Mesendoderm (in vitro differentiated cells): ENCODE measurements at regions not wholly inside any gene's neighbourhood (a gene's known extent, or its start where the extent isn't known, plus 50 kb on each side); places are given as distances from the start of the nearest gene placed in this dataset.

Experiments used
- DNase-seq: peaks from one replicate; pipeline ENCODE4 v3.0.0; 2013
- H2AK5ac ChIP-seq: 2 replicates; pipeline ENCODE4 v1.6.1; 2013; ENCODE audit warnings: low read length, inconsistent platforms
- H2BK120ac ChIP-seq: 2 replicates; pipeline ENCODE4 v1.6.1; 2013; ENCODE audit warnings: low read depth, mild to moderate bottlenecking, low read length, moderate library complexity, mixed read lengths
- H2BK15ac ChIP-seq: replicated peaks from 2 replicates; pipeline ENCODE4 v1.6.1; 2013; ENCODE audit warnings: low read depth, mild to moderate bottlenecking, moderate library complexity
- H2BK5ac ChIP-seq: 2 replicates; pipeline ENCODE4 v1.6.1; 2013; ENCODE audit warnings: low read length, inconsistent platforms
- H3K18ac ChIP-seq: 2 replicates; pipeline ENCODE4 v1.6.1; 2013; ENCODE audit warnings: mild to moderate bottlenecking, low read length, mixed read lengths
- H3K23ac ChIP-seq: one replicate; pipeline ENCODE4 v1.6.1; 2013; ENCODE audit warnings: low read length
- H3K27ac ChIP-seq: 2 replicates; pipeline ENCODE4 v1.5.1; 2013; ENCODE audit warnings: low read depth, mild to moderate bottlenecking, inconsistent platforms, low read length, moderate library complexity
- H3K27me3 ChIP-seq: 2 replicates; pipeline ENCODE4 v1.6.1; 2013; ENCODE audit warnings: low read length, control low read depth, mild to moderate bottlenecking, inconsistent platforms; ENCODE audit not compliant: insufficient read depth, poor library complexity
- H3K36me3 ChIP-seq: 2 replicates; pipeline ENCODE4 v1.6.1; 2013; ENCODE audit warnings: low read length, inconsistent platforms; ENCODE audit not compliant: control insufficient read depth, insufficient read depth
- H3K4ac ChIP-seq: one replicate; pipeline ENCODE4 v1.6.1; 2013; ENCODE audit warnings: low read depth, mild to moderate bottlenecking, low read length, moderate library complexity
- H3K4me1 ChIP-seq: 2 replicates; pipeline ENCODE4 v1.6.1; 2013; ENCODE audit warnings: low read depth, low read length, inconsistent platforms; ENCODE audit not compliant: control insufficient read depth
- H3K4me2 ChIP-seq: 2 replicates; pipeline ENCODE4 v1.6.1; 2013; ENCODE audit warnings: low read length
- H3K4me3 ChIP-seq: 2 replicates; pipeline ENCODE4 v1.5.1; 2013; ENCODE audit warnings: mild to moderate bottlenecking, low read length
- H3K56ac ChIP-seq: one replicate; pipeline ENCODE4 v1.6.1; 2013; ENCODE audit warnings: low read length
- H3K79me1 ChIP-seq: 2 replicates; pipeline ENCODE4 v1.6.1; 2013; ENCODE audit warnings: low read length, inconsistent platforms
- H3K79me2 ChIP-seq: 2 replicates; pipeline ENCODE4 v1.6.1; 2013; ENCODE audit warnings: mild to moderate bottlenecking, low read length; ENCODE audit not compliant: control insufficient read depth, insufficient read depth
- H3K9ac ChIP-seq: 2 replicates; pipeline ENCODE4 v1.6.1; 2013; ENCODE audit warnings: low read length, inconsistent platforms
- H4K5ac ChIP-seq: one replicate; pipeline ENCODE4 v1.6.1; 2013; ENCODE audit warnings: low read length
- H4K8ac ChIP-seq: one replicate; pipeline ENCODE4 v1.6.1; 2013; ENCODE audit warnings: low read depth, mild to moderate bottlenecking, control low read depth, low read length, moderate library complexity
- WGBS: extraction: QIAGEN DNeasy Blood & Tissue Kit; methylation state at CpG from one replicate; pipeline ENCODE4 v1.1.7; 2013; ENCODE audit warnings: low lambda C conversion rate, missing lambda C conversion rate; ENCODE audit not compliant: insufficient coverage; ENCODE audit errors: extremely low coverage; 5-methylcytosine and 5-hydroxymethylcytosine counted together

DNA sequence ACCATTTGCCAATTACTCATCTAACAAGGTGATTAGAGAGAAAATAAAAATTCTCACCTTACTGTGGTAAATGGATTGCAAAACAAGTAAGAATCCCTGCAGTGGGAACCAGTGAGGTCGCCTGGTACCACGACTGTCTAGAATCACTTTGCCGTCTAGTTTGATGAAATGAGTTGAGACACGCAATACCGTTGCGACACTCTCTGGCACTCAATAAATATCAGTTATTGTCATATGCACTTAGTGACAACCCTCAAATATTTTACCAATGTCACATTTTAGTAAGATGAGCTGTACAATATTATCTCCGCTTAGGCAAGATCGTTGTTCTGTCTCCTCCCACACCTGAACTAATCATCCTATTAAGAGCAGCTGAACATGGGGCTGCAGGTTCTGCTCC is 114.4 kb upstream of the ADARB2 start:
- no peak overlapping the region for H3K4me2 ChIP-seq
- no peak overlapping the region for H3K9ac ChIP-seq
- H3K4me1 ChIP-seq: no peaks in the 10 kb centered on the region
- H2BK15ac ChIP-seq: no peak overlapping the region
- no peak overlapping the region for H3K4me3 ChIP-seq
- no peaks in the 10 kb centered on the region for H3K27me3 ChIP-seq
- H3K27ac ChIP-seq: no peak overlapping the region
- H3K36me3 ChIP-seq: no peaks in the 10 kb centered on the region
- WGBS: no CpG with 5 or more reads among the region's 8 CpGs
- no peak overlapping the region for H2BK120ac ChIP-seq
- no peak overlapping the region for H3K4ac ChIP-seq
- H4K5ac ChIP-seq: no peak overlapping the region
- H2AK5ac ChIP-seq: no peak overlapping the region
- no peak overlapping the region for H3K23ac ChIP-seq
- H3K79me2 ChIP-seq: no peaks in the 10 kb centered on the region
- no peaks in the 10 kb centered on the region for H3K79me1 ChIP-seq
- no peak overlapping the region for H3K56ac ChIP-seq
- H2BK5ac ChIP-seq: no peak overlapping the region
- no peak overlapping the region for H3K18ac ChIP-seq
- no peak for DNase-seq
- H4K8ac ChIP-seq: no peak overlapping the region

DNA sequence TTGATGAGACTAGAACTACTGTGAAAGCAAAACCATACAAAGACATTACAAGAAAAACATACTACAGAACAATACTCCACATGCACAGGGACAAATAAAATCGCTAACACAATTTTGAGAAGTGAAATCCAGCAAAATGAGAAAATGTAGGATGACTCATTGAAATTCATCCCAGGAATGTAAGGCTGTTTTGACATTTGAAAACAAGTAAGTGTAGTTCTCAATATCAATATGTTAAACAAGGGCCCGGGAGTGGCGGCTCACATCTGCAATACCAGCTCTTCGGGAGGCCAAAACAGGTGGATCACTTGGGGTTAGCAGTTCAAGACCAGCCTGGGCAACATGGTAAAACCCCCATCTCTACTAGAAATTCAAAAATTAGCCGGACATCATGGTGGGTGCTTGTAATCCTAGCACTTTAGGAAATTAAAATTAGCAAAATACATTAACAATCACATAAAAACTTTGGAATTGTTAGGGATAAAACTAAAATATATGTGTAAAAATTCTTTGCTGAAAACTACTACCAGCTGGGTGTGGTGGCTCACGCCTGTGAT is 113.7 kb upstream of the ADARB2 start:
- Histone ChIP-seq H2BK120ac (no peak overlapping the region), H3K36me3 (no peaks in the 10 kb centered on the region), H3K56ac (no peak overlapping the region), H3K9ac (no peak overlapping the region), H3K18ac (no peak overlapping the region), H3K27me3 (no peaks in the 10 kb centered on the region), H3K4ac (no peak overlapping the region), H3K23ac (no peak overlapping the region), H4K5ac (no peak overlapping the region), H3K79me1 (no peaks in the 10 kb centered on the region), H4K8ac (no peak overlapping the region), H2BK15ac (no peak overlapping the region), H3K27ac (no peak overlapping the region), H3K4me1 (no peaks in the 10 kb centered on the region), H3K4me3 (no peak overlapping the region), H3K79me2 (no peaks in the 10 kb centered on the region), H3K4me2 (no peak overlapping the region), H2AK5ac (no peak overlapping the region), H2BK5ac (no peak overlapping the region)
- WGBS: no CpG with 5 or more reads among the region's 6 CpGs
- DNase-seq: no peak

DNA sequence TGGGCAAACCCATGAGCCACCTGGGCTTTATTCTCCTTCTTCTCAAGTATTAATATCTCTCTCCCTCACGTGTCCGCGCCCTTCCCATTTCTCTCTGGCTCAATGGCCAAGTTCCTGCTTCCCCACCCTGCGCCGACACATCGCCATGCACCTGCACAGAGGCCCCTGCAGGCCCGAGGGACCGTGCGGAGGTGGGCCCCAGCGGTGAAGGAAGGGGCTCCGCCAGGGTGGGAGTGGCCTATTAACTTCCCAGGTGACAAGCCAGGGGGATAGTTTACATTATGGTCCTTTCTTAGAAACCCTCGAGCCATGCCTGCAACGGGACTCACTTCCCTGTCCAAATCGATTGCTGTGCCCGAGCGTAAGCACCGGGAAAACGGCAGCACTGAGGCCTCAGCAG is 110.0 kb upstream of the ADARB2 start:
- H2BK5ac ChIP-seq: no peak overlapping the region
- WGBS: no CpG with 5 or more reads among the region's 18 CpGs

DNA sequence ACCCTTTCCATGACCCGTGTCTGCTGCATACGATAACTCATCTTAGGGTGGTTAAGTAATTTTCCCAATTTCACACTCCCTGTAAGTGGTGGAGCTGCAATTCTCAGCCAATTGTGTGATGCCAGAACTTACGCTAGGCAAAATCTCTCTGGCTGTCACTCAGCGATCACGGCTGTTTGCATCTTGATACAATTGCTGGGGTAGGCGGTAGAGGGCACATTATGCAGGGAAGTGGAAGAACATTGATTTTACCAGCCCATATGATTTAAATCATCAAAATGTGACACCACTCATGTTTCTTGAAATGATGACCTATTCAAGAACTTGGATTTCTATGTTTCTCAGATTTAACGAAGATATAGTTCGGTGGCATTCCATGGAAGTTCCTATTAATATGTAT is 108.7 kb upstream of the ADARB2 start:
- Histone ChIP-seq H2AK5ac (no peak overlapping the region), H2BK5ac (no peak overlapping the region), H3K4me3 (no peak overlapping the region), H3K79me2 (no peaks in the 10 kb centered on the region), H3K27ac (no peak overlapping the region), H3K79me1 (no peaks in the 10 kb centered on the region), H3K56ac (no peak overlapping the region), H4K5ac (no peak overlapping the region), H3K4ac (no peak overlapping the region), H2BK15ac (no peak overlapping the region), H2BK120ac (no peak overlapping the region), H3K18ac (no peak overlapping the region), H3K27me3 (no peaks in the 10 kb centered on the region), H3K23ac (no peak overlapping the region), H3K9ac (no peak overlapping the region), H3K4me2 (no peak overlapping the region), H3K4me1 (no peaks in the 10 kb centered on the region), H3K36me3 (no peaks in the 10 kb centered on the region), H4K8ac (no peak overlapping the region)
- no CpG with 5 or more reads among the region's 8 CpGs for WGBS
- DNase-seq: no peak

More for the DNA sequence above, 110.0 kb upstream of the ADARB2 start:
- no peak overlapping the region for H3K4me2 ChIP-seq
- H4K8ac ChIP-seq: no peak overlapping the region
- no peaks in the 10 kb centered on the region for H3K4me1 ChIP-seq
- no peak overlapping the region for H3K4ac ChIP-seq
- no peak overlapping the region for H2BK15ac ChIP-seq
- no peaks in the 10 kb centered on the region for H3K79me2 ChIP-seq
- no peak for DNase-seq
- H3K79me1 ChIP-seq: no peaks in the 10 kb centered on the region
- H2BK120ac ChIP-seq: no peak overlapping the region
- H3K36me3 ChIP-seq: no peaks in the 10 kb centered on the region
- H3K56ac ChIP-seq: no peak overlapping the region
- no peak overlapping the region for H3K18ac ChIP-seq
- no peak overlapping the region for H2AK5ac ChIP-seq
- H3K23ac ChIP-seq: no peak overlapping the region
- H3K27ac ChIP-seq: no peak overlapping the region
- no peak overlapping the region for H3K4me3 ChIP-seq
- H4K5ac ChIP-seq: no peak overlapping the region
- H3K27me3 ChIP-seq: no peaks in the 10 kb centered on the region
- no peak overlapping the region for H3K9ac ChIP-seq

DNA sequence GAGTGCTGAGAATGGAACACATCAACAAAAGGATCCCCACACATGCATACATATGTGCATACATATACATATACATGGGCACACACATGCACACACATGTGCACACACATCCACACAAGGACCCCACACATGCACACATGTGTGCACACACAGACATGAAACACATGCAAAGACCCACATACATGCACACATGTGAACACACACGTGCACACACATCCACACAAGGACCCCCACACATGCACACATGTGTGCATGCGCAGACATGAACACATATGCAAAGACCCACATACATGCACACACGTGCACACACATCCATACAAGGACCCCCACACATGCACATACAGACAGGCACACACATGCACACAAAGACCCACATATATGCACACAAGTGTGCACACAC is 104.4 kb upstream of the ADARB2 start:
- Histone ChIP-seq H3K4ac (no peak overlapping the region), H4K8ac (no peak overlapping the region), H3K27me3 (no peaks in the 10 kb centered on the region), H3K9ac (no peak overlapping the region), H2BK120ac (no peak overlapping the region), H3K27ac (no peak overlapping the region), H3K36me3 (no peaks in the 10 kb centered on the region), H2BK15ac (no peak overlapping the region), H3K18ac (no peak overlapping the region), H3K79me1 (no peaks in the 10 kb centered on the region), H3K79me2 (no peaks in the 10 kb centered on the region), H2BK5ac (no peak overlapping the region), H3K56ac (no peak overlapping the region), H3K4me2 (no peak overlapping the region), H3K4me1 (no peaks in the 10 kb centered on the region), H2AK5ac (no peak overlapping the region), H3K23ac (no peak overlapping the region), H3K4me3 (no peak overlapping the region), H4K5ac (no peak overlapping the region)
- no peak for DNase-seq
- WGBS: no CpG with 5 or more reads among the region's 3 CpGs

DNA sequence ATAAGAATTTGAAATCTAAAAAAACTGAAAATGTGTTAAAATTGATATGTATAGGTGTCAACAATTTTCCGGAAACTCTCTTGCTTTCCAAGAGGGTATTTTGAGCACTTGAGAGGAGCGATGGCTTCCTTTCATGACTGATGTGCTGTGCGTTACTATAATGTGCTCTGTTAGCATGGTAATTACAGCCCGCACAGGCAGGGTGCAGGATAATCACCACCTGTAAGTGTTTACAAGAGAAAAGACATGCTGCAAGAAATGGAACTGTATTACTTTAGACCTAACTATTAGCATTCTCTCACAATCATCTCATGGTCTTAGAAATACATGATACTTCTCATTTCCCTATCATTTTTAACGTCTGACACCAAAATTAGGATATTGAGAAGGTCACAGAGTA is 92.4 kb upstream of the ADARB2 start:
- Histone ChIP-seq H3K4me2 (no peak overlapping the region), H2BK15ac (no peak overlapping the region), H3K4me3 (no peak overlapping the region)

More for the DNA sequence above, 92.4 kb upstream of the ADARB2 start:
- Histone ChIP-seq H3K23ac (no peak overlapping the region), H3K27me3 (no peaks in the 10 kb centered on the region), H4K5ac (no peak overlapping the region), H2BK120ac (no peak overlapping the region), H3K4me1 (no peaks in the 10 kb centered on the region), H3K18ac (no peak overlapping the region), H2AK5ac (no peak overlapping the region), H4K8ac (no peak overlapping the region), H3K4ac (no peak overlapping the region), H3K36me3 (no peaks in the 10 kb centered on the region), H3K56ac (no peak overlapping the region), H3K79me2 (no peaks in the 10 kb centered on the region), H3K9ac (no peak overlapping the region), H3K27ac (no peak overlapping the region), H2BK5ac (no peak overlapping the region), H3K79me1 (no peaks in the 10 kb centered on the region)
- WGBS: no CpG with 5 or more reads among the region's 5 CpGs
- DNase-seq: no peak
